Neutrophil (primary cell): ENCODE measurements at regions not wholly inside any gene's neighbourhood (a gene's known extent, or its start where the extent isn't known, plus 50 kb on each side); places are given as distances from the start of the nearest gene placed in this dataset.

ENCODE experiments used
- H3K27ac ChIP-seq: fragments of 200-600 bp; sonication (generic); 2 replicates; pipeline ENCODE4 v1.5.1; 2016; ENCODE audit warnings: mild to moderate bottlenecking, moderate library complexity
- H3K27me3 ChIP-seq: fragments of 200-600 bp; sonication (generic); 2 replicates; pipeline ENCODE4 v1.6.0; 2016; ENCODE audit warnings: mild to moderate bottlenecking
- H3K36me3 ChIP-seq: fragments of 200-600 bp; sonication (generic); 2 replicates; pipeline ENCODE4 v1.5.1; 2017
- H3K4me1 ChIP-seq, 2 experiments: fragments of 200-600 bp in 1 of 2; sonication (generic) in 1 of 2; 1 replicate in 1 of 2; 2 replicates in 1 of 2; pipeline versions ENCODE4 v1.5.1 to v1.6.1; 2013 to 2016; ENCODE audit warnings: low read depth in 1 of 2, low read length in 1 of 2, mild to moderate bottlenecking in 1 of 2, moderate library complexity in 1 of 2; ENCODE audit not compliant: control insufficient read depth in 1 of 2, insufficient read depth in 1 of 2
- H3K4me3 ChIP-seq, 2 experiments: fragments of 200-600 bp in 1 of 2; sonication (generic) in 1 of 2; 1 replicate in 1 of 2; 2 replicates in 1 of 2; pipeline ENCODE4 v1.5.1; 2013 to 2016; ENCODE audit warnings: low read depth in 1 of 2, low read length in 1 of 2, mild to moderate bottlenecking in 1 of 2, moderate library complexity in 1 of 2
- H3K9me3 ChIP-seq: fragments of 200-600 bp; sonication (generic); 2 replicates; pipeline ENCODE4 v1.5.1; 2016
- TF ChIP-seq, protein P1 (sequence below): fragments of 200-600 bp; sonication (generic); IDR thresholded peaks from 2 replicates; pipeline ENCODE4 v1.5.1; 2016; ENCODE audit warnings: antibody characterized with exemption

GRCh38 chr3:27923349-27924068 lies 201.4 kb upstream of the EOMES start:
- Histone ChIP-seq H3K4me1 (no peaks in the 10 kb centered on the region), H3K4me3 (no peak overlapping the region), H3K27ac (no peak overlapping the region), H3K36me3 (no peaks in the 10 kb centered on the region), H3K9me3 (no peaks in the 10 kb centered on the region), H3K27me3 (no peaks in the 10 kb centered on the region)
- TF ChIP-seq, protein P1, sequence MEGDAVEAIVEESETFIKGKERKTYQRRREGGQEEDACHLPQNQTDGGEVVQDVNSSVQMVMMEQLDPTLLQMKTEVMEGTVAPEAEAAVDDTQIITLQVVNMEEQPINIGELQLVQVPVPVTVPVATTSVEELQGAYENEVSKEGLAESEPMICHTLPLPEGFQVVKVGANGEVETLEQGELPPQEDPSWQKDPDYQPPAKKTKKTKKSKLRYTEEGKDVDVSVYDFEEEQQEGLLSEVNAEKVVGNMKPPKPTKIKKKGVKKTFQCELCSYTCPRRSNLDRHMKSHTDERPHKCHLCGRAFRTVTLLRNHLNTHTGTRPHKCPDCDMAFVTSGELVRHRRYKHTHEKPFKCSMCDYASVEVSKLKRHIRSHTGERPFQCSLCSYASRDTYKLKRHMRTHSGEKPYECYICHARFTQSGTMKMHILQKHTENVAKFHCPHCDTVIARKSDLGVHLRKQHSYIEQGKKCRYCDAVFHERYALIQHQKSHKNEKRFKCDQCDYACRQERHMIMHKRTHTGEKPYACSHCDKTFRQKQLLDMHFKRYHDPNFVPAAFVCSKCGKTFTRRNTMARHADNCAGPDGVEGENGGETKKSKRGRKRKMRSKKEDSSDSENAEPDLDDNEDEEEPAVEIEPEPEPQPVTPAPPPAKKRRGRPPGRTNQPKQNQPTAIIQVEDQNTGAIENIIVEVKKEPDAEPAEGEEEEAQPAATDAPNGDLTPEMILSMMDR: no peak

GRCh38 chr3:27927882-27928281 lies 205.8 kb upstream of the EOMES start:
- Histone ChIP-seq H3K27ac (no peak overlapping the region), H3K4me3 (no peak overlapping the region), H3K9me3 (no peaks in the 10 kb centered on the region), H3K4me1 (no peaks in the 10 kb centered on the region), H3K27me3 (no peaks in the 10 kb centered on the region), H3K36me3 (no peaks in the 10 kb centered on the region)
- TF ChIP-seq, protein P1: no peak

DNA sequence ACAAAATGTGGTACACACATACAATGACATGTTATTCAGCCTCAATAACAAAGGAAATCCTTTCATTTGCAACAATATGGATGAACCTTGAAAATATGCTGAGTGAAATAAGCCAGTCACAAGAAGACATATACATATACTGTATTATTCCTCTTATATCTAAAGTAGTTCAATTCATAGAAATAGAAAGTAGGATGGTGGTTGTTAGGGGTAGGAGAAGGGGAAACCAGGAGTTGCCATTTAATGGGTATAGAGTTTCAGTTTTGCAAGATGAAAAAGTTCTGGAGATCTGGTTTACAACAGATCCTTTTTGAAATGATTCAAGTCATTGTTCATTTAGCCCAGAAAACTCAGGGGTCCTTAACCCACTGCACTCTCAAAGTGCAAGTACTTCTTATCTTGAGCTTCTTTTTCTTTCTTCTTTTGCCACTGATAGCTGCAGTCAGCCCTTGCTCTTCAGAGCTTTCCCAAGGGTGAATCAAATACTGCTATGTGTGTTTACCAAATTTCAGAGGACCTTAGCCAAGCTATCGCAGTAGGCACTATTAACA lies 208.0 kb upstream of the EOMES start:
- Histone ChIP-seq H3K27ac (no peak overlapping the region), H3K36me3 (no peaks in the 10 kb centered on the region), H3K27me3 (no peaks in the 10 kb centered on the region), H3K4me3 (no peak overlapping the region), H3K4me1 (no peaks in the 10 kb centered on the region), H3K9me3 (no peaks in the 10 kb centered on the region)
- TF ChIP-seq, protein P1: no peak

GRCh38 chr3:27935492-27935891 lies 213.4 kb upstream of the EOMES start:
- no peak overlapping the region for H3K4me3 ChIP-seq
- H3K9me3 ChIP-seq: no peaks in the 10 kb centered on the region
- no peaks in the 10 kb centered on the region for H3K4me1 ChIP-seq
- no peaks in the 10 kb centered on the region for H3K36me3 ChIP-seq
- no peak overlapping the region for H3K27ac ChIP-seq
- TF ChIP-seq, protein P1: no peak
- no peaks in the 10 kb centered on the region for H3K27me3 ChIP-seq

- H3K4me3 ChIP-seq: no peak overlapping the region
- H3K27me3 ChIP-seq: no peaks in the 10 kb centered on the region
- TF ChIP-seq, protein P1: no peak
- H3K27ac ChIP-seq: no peak overlapping the region
- H3K4me1 ChIP-seq: no peaks in the 10 kb centered on the region
- no peaks in the 10 kb centered on the region for H3K36me3 ChIP-seq
- H3K9me3 ChIP-seq: no peaks in the 10 kb centered on the region
Observed at GRCh38 chr3:27939521-27939920, 217.4 kb upstream of the EOMES start.
